GM12865 (cell line): ENCODE measurements at regions not wholly inside any gene's neighbourhood (a gene's known extent, or its start where the extent isn't known, plus 50 kb on each side); places are given as distances from the start of the nearest gene placed in this dataset.

Experiments
- DNase-seq: peaks from one replicate; pipeline ENCODE4 v3.0.0; 2010; ENCODE audit warnings: low read depth
- H3K4me3 ChIP-seq: 2 replicates; pipeline ENCODE4 v1.5.1; 2011; ENCODE audit warnings: mild to moderate bottlenecking, low read depth, low read length, control low read depth
- CTCF ChIP-seq: IDR thresholded peaks from 2 replicates; pipeline ENCODE4 v1.5.1; 2011; ENCODE audit warnings: low read length, control low read depth, low read depth, inconsistent platforms; ENCODE audit not compliant: insufficient read depth; ENCODE audit errors: missing control alignments

- no peak for DNase-seq
- no peak overlapping the region for H3K4me3 ChIP-seq
- TF ChIP-seq CTCF = no peak
These were observed 249.1 kb downstream of the LY86 start for GRCh38 chr6:6837541-6838080.

DNA sequence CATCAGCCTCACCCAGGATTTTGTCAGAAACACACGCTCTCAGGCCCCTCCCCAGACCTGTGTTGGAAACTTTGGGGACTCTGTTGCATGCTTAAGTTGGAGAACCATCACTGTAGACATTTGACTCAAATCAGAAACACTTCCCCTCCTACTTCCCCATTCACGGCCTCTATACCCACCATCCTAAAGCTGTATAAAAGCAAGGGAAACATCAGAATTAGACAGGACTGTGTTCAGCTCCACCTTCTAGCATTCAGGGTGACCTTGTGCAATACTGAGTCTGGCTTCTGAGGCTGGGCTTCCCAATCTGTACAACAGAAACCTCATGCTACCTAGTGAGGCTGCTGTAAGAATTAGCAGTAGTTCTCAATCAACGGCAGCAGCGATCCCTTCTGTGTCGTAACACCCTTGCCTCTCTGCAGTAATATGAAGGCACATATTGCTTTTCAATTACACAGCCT is 252.3 kb downstream of the LY86 start:
- peak; percentile 53 for DNase-seq
- H3K4me3 ChIP-seq = no peak overlapping the region
- TF ChIP-seq CTCF = no peak

DNA sequence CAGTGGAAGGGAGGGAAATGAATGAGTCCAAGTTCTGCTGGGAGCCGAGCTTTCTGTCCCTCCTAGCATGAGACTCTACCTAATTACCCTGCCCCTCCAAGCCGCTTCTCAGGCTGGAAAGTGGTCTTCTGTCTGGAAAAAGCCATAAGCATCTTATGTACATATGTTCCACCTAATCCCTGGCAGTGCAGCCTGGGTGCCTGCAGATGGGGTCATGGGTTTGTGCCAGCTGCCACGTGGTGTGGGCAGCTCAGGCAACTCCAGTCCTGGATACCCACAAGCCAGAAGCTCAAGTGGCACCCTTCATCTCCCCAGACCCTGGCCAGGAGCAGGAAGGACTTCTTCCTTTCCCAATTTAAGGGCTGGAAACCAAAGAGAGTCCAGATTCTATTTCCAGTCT is 253.1 kb downstream of the LY86 start:
- no peak overlapping the region for H3K4me3 ChIP-seq

GRCh38 chr6:6842291-6842690 is 253.8 kb downstream of the LY86 start:
- no peak for DNase-seq
- H3K4me3 ChIP-seq = no peak overlapping the region
- TF ChIP-seq CTCF = no peak

More for the DNA sequence above, 253.1 kb downstream of the LY86 start:
- no peak for TF ChIP-seq CTCF
- DNase-seq = no peak

DNA sequence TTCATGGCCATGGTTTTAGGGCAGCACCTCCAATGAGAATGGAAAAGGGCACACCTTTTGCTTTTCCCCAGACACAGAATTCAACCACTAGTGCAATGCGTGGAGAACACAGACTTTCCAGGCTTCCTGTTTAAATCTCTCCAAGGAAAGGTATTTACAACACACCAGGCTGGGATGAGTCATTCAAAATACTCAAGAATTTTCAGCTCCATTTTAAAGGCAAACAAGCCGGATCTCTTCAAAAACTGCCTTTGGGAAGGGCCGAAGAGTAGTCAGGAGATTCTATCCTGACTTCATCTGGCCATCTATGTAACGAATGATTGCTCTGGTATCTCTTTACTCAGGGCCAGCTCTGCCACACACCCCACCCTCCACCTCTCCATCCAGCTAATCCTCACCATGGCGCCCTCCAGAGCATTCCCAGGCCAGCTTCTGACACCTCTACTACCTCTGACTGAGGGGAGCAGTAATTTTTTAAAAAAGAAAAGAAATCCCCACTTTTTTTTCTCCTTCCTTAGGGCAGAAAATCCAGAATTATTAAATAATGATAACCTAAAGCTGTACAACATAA is 254.6 kb downstream of the LY86 start:
- no peak for DNase-seq
- H3K4me3 ChIP-seq = no peak overlapping the region
- TF ChIP-seq CTCF = no peak

DNA sequence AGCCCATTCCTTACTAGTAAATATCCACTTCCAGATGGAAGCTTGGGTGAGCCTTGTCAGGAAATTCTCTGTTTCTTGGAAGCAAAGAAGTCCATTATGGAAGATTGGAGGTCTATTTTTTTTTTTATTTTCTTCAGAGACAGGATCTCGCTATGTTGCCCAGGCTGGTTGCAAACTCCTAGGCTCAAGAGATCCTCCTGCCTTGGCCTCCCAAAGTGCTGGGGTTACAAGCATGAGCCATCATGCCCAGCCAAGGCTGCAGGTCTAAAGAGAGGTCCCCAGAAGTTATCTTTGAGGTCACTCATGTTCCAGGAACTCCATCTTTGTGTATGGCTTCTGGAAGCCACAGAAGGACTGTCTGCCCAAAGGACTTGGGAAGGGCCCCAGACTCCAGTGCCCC is 255.3 kb downstream of the LY86 start:
- no peak for TF ChIP-seq CTCF
- no peak overlapping the region for H3K4me3 ChIP-seq
- DNase-seq = no peak

GRCh38 chr6:6844530-6844929 is 256.0 kb downstream of the LY86 start:
- no peak for TF ChIP-seq CTCF
- H3K4me3 ChIP-seq = no peak overlapping the region
- DNase-seq = no peak
